ENCODE measurements at regions not wholly inside any gene's neighbourhood (a gene's known extent, or its start where the extent isn't known, plus 50 kb on each side); places are given as distances from the start of the nearest gene placed in this dataset.
"Not testable (repeated sequence)": the region's sequence is repeated elsewhere in the genome, so short reads cannot be mapped to it uniquely, and the experiment has no call there.

DNA sequence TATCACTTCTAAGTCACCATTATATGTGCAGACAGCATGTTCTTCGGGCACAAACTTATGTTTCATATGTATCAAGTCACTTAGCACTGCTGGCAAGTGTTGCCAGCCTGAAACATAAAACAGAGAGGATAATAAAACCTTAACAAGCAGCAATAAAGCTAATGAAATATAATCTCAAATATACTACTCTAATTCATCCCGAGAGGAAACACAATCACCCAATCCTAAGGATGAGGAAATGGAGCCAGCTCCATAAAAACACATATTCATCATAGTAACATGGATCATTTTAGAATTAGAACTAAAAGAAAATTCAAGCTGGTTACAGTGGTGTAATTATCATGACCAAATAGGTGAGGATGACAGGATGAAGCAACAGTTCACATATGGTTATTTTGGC, 1072.7 kb downstream of the EPHA3 start:
- DNase-seq (ENCODE audit: low read depth): no peak
- TF ChIP-seq, protein P1, sequence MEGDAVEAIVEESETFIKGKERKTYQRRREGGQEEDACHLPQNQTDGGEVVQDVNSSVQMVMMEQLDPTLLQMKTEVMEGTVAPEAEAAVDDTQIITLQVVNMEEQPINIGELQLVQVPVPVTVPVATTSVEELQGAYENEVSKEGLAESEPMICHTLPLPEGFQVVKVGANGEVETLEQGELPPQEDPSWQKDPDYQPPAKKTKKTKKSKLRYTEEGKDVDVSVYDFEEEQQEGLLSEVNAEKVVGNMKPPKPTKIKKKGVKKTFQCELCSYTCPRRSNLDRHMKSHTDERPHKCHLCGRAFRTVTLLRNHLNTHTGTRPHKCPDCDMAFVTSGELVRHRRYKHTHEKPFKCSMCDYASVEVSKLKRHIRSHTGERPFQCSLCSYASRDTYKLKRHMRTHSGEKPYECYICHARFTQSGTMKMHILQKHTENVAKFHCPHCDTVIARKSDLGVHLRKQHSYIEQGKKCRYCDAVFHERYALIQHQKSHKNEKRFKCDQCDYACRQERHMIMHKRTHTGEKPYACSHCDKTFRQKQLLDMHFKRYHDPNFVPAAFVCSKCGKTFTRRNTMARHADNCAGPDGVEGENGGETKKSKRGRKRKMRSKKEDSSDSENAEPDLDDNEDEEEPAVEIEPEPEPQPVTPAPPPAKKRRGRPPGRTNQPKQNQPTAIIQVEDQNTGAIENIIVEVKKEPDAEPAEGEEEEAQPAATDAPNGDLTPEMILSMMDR (conservative IDR thresholded peaks at IDR 0.05; ENCODE audit: low read depth, low read length): no peak

DNA sequence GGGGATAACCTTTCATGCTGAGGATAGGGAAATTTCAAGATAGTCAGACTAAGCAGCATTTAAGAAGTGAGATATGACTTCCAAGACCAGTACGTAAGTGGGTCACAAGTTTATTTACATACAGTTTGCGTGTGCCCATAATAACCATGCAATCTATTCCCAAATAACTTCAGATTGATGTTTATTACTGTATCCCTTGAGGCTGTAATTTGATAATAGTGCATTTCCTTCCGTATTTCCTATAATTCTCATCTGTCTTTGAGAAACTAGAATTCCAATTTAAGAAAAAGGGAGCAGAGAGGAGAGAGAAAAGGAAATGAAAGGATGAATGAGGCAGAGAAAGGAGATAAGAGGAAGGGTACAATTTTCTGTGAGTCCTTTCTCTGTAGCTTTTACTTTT, 1073.1 kb downstream of the EPHA3 start:
- TF ChIP-seq, protein P1 (conservative IDR thresholded peaks at IDR 0.05; ENCODE audit: low read depth, low read length): no peak
- no peak overlapping the region for H3K4me3 ChIP-seq (ENCODE audit: low read depth, low read length)
- DNase-seq (ENCODE audit: low read depth): no peak

More for the DNA sequence above, 1072.7 kb downstream of the EPHA3 start:
- H3K4me3 ChIP-seq (ENCODE audit: low read depth, low read length): no peak overlapping the region

DNA sequence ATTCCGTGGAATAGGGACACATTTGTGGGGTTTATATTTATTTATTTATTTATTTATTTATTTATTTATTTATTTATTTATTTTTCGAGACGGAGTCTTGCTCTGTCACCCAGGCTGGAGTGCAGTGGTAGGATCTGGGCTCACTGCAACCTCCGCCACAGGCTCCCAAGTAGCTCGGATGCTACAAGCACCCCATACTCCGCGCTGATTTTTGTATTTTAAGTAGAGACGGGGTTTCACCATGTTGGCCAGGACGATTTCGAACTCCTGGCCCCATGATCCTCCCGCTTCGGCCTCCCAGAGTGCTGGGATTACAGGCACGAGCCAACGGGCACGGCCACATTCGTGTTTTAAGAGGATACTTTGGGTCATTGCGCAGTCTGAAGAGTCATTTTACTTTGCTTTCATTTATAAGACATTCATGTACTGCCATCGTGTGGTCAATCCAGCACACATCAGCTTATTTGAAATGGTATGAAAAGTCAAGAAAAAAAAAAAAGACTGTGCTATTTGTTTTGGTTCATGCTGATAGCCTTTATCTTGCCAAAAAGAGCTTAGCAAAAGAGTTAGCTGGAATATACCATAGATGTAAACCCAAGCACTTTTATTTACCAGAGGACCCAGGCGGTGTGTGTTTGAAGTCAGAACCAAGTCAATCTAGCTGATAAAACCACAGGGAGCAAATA, 1075.0 kb downstream of the EPHA3 start:
- peak; percentile 55 for DNase-seq (ENCODE audit: low read depth)
- peak overlapping the region; percentile 49 for H3K4me3 ChIP-seq (ENCODE audit: low read depth, low read length)
- TF ChIP-seq, protein P1 (conservative IDR thresholded peaks at IDR 0.05; ENCODE audit: low read depth, low read length): peak; percentile 38

DNA sequence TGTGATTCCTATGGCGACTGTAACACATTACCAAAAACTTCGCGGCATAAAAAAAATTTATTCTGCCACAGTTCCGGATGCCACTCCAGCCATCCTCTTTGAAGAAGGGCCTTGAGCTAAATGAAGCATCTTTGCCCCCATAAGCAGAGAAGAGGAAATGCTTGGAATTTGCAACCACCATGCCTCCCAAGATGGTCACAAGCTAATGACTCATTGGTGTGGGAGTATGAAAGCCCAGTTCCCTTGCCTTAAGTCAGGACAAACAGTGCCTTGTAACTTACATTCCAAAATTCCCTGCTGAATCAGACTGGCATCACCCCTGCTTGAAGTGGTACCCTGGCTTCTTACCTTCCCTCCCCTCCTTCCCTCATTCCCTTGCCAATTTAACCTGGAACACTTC, 1077.4 kb downstream of the EPHA3 start:
- DNase-seq (ENCODE audit: low read depth): peak; percentile 75
- no peak overlapping the region for H3K4me3 ChIP-seq (ENCODE audit: low read depth, low read length)
- TF ChIP-seq, protein P1 (conservative IDR thresholded peaks at IDR 0.05; ENCODE audit: low read depth, low read length): no peak

DNA sequence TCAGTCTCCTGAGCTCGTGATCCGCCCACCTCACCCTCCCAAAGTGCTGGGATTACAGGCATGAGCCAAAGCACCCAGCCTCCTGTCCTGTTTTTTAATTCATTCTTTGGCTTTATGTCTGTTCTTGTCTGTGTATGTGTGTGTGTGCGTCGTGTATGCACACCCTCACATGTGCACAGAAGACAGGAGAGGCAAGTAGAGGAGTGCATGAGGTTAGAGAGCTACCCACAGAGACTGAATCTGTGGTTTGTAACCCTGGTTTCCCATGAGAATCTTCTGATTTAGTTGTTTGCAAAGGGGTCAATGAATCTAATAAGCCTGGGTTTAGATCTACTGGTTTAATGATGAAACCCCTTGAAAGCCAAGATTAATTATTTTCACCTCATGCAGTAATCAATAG, 1090.0 kb downstream of the EPHA3 start:
- not testable (repeated sequence) for DNase-seq (ENCODE audit: low read depth); H3K4me3 ChIP-seq (ENCODE audit: low read depth, low read length)

DNA sequence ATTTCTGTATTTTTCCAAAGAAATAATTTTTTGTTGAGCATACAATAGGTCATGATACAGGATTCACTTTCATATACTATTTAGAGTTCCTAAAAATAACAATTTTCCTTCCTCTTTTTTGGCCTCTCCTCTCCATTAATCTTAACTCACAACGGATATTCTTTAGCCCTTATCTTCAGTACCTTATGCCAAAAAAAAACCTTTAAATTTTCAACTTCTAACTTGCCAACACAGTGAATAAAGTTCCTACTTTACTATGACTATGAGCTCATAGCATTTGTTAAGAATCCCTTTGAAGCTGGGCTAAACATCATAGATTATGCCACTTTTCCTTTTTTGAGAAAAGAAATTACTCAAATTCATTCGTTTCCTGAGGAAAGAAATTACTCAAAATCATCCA, 1095.5 kb downstream of the EPHA3 start:
- H3K4me3 ChIP-seq (ENCODE audit: low read depth, low read length); DNase-seq (ENCODE audit: low read depth): not testable (repeated sequence)

DNA sequence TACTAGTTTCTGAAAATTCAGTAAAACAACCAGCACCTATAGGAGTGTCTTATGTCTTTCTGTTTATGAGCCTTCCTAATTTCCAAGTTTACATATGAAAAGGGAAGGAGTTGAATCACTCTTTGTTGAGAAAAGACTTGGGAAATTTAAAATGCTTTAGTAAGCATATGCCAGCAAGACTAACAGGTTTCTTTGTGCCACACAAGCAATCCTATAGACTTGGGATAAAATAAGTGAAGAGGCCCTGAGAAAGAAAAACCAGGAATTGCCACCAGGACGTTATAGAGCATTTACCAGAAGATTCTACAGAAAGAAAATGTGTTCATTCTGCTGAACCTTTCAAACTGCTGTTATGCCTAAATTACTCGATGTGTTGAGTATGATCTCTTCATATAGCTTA, 1099.1 kb downstream of the EPHA3 start:
- DNase-seq (ENCODE audit: low read depth); H3K4me3 ChIP-seq (ENCODE audit: low read depth, low read length): not testable (repeated sequence)

DNA sequence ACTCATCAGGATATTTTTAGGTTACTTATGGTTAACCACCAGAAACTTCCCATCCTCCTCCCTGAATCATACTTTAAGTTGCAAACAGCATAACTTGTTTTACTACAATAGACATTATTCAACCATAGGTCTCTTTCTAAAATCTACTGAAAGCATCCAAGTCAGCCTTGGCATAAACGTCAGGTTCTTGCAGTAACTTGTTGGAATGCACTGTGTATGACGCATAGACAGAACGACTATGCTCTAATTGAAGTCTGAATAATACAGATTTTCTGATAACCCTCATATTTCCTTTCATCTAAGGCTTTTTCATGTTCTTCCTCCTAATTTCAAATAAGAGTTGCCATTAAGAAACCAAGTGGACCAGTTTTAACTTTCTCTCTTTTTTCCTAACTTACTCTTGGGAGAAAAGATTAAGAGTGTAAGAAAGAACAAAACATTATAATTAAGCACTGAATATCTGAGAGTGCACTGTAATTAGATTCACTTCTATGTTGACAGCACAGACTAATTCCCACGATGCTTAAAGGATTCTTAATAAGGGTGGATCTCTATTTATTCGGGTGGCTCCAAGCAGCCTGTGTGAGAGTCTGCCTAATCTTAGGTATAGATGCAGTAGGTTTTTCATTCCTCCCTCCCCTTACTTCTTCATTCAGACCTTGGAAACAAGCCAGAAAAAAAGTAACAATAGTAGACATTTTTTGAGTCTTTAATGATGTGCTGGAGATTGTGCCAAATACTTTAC, 1100.1 kb downstream of the EPHA3 start:
- H3K4me3 ChIP-seq (ENCODE audit: low read depth, low read length): not testable (repeated sequence)
- DNase-seq (ENCODE audit: low read depth): peak; percentile 6

DNA sequence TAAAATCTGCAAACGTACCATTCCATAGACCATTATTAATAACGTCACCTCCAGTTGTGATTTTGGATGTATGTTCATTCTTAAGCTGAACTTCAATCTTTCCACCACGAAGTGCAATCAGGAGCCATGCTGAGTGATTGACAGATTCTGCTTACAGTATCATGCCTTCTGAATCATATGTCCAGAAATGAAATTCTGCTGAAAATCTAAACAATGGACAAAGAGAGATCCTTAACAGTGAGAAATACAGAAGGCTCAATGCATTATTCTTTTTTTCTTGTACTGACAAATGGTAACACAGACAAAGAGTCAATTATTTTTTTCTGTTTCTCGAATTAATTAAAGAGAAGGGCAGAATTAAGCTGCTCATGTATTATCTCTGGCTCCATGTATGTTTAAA, 1114.5 kb downstream of the EPHA3 start:
- no peak overlapping the region for H3K4me3 ChIP-seq (ENCODE audit: low read depth, low read length)
- TF ChIP-seq, protein P1 (conservative IDR thresholded peaks at IDR 0.05; ENCODE audit: low read depth, low read length): no peak
- DNase-seq (ENCODE audit: low read depth): no peak

Data from choroid plexus epithelial cell (primary cell).